GM10266 (cell line): ENCODE measurements at regions not wholly inside any gene's neighbourhood (a gene's known extent, or its start where the extent isn't known, plus 50 kb on each side); places are given as distances from the start of the nearest gene placed in this dataset.

ENCODE experiments used
- DNase-seq: peaks from one replicate; pipeline ENCODE4 v3.0.0; 2012; ENCODE audit errors: extremely low spot score
- CTCF ChIP-seq: IDR thresholded peaks from 2 replicates; pipeline ENCODE4 v1.5.1; 2012; ENCODE audit warnings: mild to moderate bottlenecking, low read depth; ENCODE audit not compliant: control insufficient read depth, insufficient read depth; ENCODE audit errors: missing control alignments

GRCh38 chr12:58357511-58357910 is 416.1 kb downstream of the ATP23 start:
- no peak for TF ChIP-seq CTCF
- DNase-seq = no peak

- no peak for TF ChIP-seq CTCF
Observed at GRCh38 chr12:58358369-58358768, 417.0 kb downstream of the ATP23 start.

GRCh38 chr12:58359084-58359483 is 417.7 kb downstream of the ATP23 start:
- no peak for TF ChIP-seq CTCF
- DNase-seq = no peak

More at GRCh38 chr12:58358369-58358768, 417.0 kb downstream of the ATP23 start:
- DNase-seq = no peak

- TF ChIP-seq CTCF = no peak
- no peak for DNase-seq
Observed at GRCh38 chr12:58361056-58361455, 419.7 kb downstream of the ATP23 start.

- DNase-seq = no peak
- TF ChIP-seq CTCF = no peak
Observed at GRCh38 chr12:58363971-58364370, 422.6 kb downstream of the ATP23 start.

GRCh38 chr12:58364389-58365086 is 423.2 kb downstream of the ATP23 start:
- no peak for DNase-seq
- no peak for TF ChIP-seq CTCF

- TF ChIP-seq CTCF = no peak
- no peak for DNase-seq
Observed at GRCh38 chr12:58365087-58365390, 423.7 kb downstream of the ATP23 start.
